ENCODE measurements at regions not wholly inside any gene's neighbourhood (a gene's known extent, or its start where the extent isn't known, plus 50 kb on each side); places are given as distances from the start of the nearest gene placed in this dataset.
"Not testable (repeated sequence)": the region's sequence is repeated elsewhere in the genome, so short reads cannot be mapped to it uniquely, and the experiment has no call there.

DNA sequence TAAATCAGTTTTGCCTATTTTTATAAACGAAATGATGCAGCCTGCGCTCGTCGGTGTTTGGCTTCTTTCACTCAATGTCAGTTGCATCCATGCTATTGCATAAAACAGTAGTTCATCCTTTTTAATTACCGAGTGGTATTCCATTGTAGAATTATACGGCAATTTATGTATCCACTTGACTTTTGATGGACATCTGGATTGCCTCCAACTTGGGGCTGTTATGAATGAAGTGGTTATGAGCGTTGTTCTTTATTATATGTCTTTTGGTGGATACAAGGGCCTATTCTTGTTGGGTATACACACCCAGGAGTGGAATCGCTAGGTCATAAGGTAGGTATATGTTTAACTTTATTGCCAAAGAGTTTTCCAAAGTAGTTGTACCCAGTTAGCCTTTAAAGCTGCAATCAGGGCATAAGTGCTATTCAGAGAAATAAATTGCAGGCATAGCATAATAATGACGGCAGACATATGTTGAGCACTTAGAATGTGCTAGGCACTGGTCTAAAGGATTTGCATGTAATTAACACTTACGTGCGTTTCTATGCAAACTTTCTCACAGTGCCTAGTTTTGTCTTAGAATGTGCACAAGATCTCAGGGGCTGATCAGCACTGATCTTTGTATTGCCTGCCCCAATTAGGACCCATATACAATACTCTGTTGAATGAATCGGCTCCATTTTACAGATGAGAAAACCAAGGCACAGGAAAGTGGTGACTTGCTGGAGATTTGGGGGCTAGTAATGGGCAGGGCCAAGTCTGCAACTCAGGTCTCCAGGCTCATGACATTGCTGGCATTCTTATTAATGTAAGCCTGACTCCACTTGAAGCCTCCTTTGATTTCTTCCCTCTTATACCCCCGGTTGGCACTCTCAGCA, 407.0 kb downstream of the BCOR start:
- Mint-ChIP-seq H3K27me3 (ENCODE audit: insufficient read depth) (peaks cover 12% of the 10 kb centered on the region; the same call in 1 of the 2 replicates), H3K4me3 (no peak overlapping the region)

DNA sequence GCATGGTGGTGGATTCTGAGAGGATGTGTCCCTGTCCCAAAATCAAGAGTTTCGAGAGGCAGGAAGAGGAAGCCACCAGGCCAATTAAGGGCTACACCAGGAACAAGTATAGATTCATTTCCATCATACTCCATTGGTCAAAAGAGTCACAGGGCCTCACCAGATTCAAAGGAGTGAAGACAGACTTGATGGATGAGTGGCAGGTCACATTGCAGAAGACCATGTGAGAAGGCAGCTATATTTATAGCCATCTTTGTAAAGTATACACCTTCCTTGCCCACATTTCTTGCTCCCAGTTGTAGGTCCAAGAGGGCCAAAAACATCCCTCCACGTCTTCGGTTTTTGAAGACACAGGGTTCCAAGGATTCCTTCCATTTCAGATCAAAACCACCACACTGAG, 406.0 kb downstream of the BCOR start:
- Mint-ChIP-seq H3K4me3 (no peak overlapping the region), H3K27ac (no peak overlapping the region), H3K27me3 (ENCODE audit: insufficient read depth) (peaks cover 14% of the 10 kb centered on the region; the same call in 1 of the 2 replicates), H3K9me3 (no peaks in the 10 kb centered on the region), H3K36me3 (ENCODE audit: low read depth) (no peaks in the 10 kb centered on the region), H3K4me1 (ENCODE audit: low read depth) (no peaks in the 10 kb centered on the region)
- no peak for DNase-seq
- TF ChIP-seq, protein P1, sequence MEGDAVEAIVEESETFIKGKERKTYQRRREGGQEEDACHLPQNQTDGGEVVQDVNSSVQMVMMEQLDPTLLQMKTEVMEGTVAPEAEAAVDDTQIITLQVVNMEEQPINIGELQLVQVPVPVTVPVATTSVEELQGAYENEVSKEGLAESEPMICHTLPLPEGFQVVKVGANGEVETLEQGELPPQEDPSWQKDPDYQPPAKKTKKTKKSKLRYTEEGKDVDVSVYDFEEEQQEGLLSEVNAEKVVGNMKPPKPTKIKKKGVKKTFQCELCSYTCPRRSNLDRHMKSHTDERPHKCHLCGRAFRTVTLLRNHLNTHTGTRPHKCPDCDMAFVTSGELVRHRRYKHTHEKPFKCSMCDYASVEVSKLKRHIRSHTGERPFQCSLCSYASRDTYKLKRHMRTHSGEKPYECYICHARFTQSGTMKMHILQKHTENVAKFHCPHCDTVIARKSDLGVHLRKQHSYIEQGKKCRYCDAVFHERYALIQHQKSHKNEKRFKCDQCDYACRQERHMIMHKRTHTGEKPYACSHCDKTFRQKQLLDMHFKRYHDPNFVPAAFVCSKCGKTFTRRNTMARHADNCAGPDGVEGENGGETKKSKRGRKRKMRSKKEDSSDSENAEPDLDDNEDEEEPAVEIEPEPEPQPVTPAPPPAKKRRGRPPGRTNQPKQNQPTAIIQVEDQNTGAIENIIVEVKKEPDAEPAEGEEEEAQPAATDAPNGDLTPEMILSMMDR (IDR thresholded peaks at IDR 0.05) = no peak

More for the DNA sequence above, 407.0 kb downstream of the BCOR start:
- no peaks in the 10 kb centered on the region for H3K36me3 Mint-ChIP-seq (ENCODE audit: low read depth)
- no peak for DNase-seq
- no peaks in the 10 kb centered on the region for H3K4me1 Mint-ChIP-seq (ENCODE audit: low read depth)
- no peaks in the 10 kb centered on the region for H3K9me3 Mint-ChIP-seq
- H3K27ac Mint-ChIP-seq = no peak overlapping the region
- TF ChIP-seq, protein P1 (IDR thresholded peaks at IDR 0.05) = no peak

DNA sequence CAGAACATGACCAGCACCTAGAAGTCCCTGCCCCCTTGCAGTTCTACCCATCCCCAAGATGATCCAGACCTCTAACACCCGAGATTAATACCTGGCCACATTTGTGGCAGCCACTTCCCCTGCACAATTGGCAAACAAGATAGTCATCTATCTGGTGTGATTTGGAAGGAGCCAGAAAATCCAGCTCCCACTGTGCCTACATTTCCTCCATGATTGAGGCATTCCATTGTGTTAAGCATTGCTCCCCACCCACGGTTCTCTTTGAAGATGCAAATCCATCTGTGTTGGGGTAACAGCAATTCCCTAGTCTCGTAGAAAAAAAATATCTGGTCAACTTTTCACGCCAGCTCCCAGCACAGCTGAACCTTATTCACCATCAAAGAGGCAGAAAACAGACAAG, 405.0 kb downstream of the BCOR start:
- H3K4me1 Mint-ChIP-seq (ENCODE audit: low read depth) = no peaks in the 10 kb centered on the region
- no peaks in the 10 kb centered on the region for H3K9me3 Mint-ChIP-seq
- no peak for DNase-seq
- H3K27ac Mint-ChIP-seq = no peak overlapping the region
- TF ChIP-seq, protein P1 (IDR thresholded peaks at IDR 0.05) = no peak
- H3K4me3 Mint-ChIP-seq = no peak overlapping the region
- H3K27me3 Mint-ChIP-seq (ENCODE audit: insufficient read depth) = peaks cover 13% of the 10 kb centered on the region; the same call in 1 of the 2 replicates
- H3K36me3 Mint-ChIP-seq (ENCODE audit: low read depth) = no peaks in the 10 kb centered on the region

DNA sequence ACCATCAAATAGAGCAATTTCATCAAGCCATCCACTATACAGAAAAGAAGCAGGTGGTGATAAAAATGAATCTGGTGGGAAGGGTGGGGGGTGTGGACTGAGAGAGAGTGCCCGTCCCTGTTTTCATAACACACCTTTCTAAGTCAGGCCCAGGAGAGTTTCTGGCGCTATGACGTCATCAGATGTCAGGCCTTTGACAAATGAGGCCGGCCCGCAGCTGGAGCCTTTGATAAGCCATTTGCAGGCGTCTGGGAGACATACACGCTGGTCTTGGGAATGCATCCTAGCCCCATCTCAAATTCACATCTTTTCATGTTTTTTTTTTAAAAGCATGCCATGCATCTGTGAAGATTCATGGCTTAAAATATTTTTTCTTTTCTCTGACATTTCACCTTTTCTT, 404.5 kb downstream of the BCOR start:
- Mint-ChIP-seq H3K36me3 (ENCODE audit: low read depth) (no peaks in the 10 kb centered on the region), H3K4me1 (ENCODE audit: low read depth) (no peaks in the 10 kb centered on the region), H3K27me3 (ENCODE audit: insufficient read depth) (peaks cover 13% of the 10 kb centered on the region; the same call in 1 of the 2 replicates), H3K27ac (no peak overlapping the region), H3K9me3 (no peaks in the 10 kb centered on the region), H3K4me3 (no peak overlapping the region)
- no peak for DNase-seq
- TF ChIP-seq, protein P1 (IDR thresholded peaks at IDR 0.05) = no peak

DNA sequence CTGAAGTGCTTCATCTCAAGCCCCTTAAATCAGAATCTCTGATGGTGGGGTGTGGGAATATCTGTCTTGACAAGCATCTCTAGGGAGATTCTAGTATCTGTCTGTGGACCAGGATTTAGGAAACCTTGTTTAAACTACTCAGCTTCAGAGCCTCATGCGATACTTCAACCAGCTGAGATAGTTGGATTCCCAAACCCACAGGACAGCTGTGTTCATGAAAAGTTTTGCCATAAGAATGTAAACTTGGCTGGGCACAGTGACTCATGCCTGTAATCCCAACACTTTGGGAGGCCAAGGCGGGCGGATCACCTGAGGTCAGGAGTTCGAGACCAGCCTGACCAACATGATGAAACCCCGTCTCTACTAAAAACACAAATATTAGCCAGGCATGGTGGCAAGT, 395.1 kb downstream of the BCOR start:
- H3K4me3 Mint-ChIP-seq; H3K27me3 Mint-ChIP-seq (ENCODE audit: insufficient read depth); H3K36me3 Mint-ChIP-seq (ENCODE audit: low read depth); H3K9me3 Mint-ChIP-seq; H3K4me1 Mint-ChIP-seq (ENCODE audit: low read depth); DNase-seq; H3K27ac Mint-ChIP-seq: not testable (repeated sequence)

DNA sequence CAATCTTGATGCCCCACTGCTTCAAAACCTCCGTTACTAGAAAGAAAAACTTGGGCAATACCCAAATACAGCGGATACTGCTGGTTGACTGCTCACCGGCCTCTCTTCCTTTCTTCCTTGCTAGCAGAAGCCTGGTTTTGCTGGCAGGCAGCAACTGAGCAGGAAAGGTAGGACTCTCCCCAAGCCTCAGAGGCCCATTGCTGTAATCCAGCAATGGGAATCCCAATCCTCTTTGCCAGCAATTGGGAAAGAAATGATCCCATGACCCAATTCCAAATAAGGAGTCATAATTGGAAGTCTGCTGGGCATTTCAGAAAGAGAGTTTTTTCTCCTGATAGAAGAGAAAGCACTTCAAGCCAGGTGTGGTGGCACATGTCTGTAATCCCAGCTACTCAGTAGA, 394.5 kb downstream of the BCOR start:
- Mint-ChIP-seq H3K4me1 (ENCODE audit: low read depth) (peaks cover 8% of the 10 kb centered on the region), H3K27ac (no peak overlapping the region), H3K27me3 (ENCODE audit: insufficient read depth) (peaks cover 7% of the 10 kb centered on the region; the same call in 1 of the 2 replicates), H3K9me3 (no peaks in the 10 kb centered on the region), H3K4me3 (no peak overlapping the region), H3K36me3 (ENCODE audit: low read depth) (no peaks in the 10 kb centered on the region)
- TF ChIP-seq, protein P1 (IDR thresholded peaks at IDR 0.05) = no peak
- no peak for DNase-seq

All from HFFc6 (cell line).